GM12878 (cell line): ENCODE measurements at regions not wholly inside any gene's neighbourhood (a gene's known extent, or its start where the extent isn't known, plus 50 kb on each side); places are given as distances from the start of the nearest gene placed in this dataset.

Source experiments
- ATAC-seq: fragments of 200-7000 bp; cut with Tn5 transposase; 3 replicates; pipeline ENCODE4 v1.9.1; 2020; ENCODE audit warnings: mild to moderate bottlenecking, moderate library complexity
- BruUV-seq: library from RNA; stranded (reverse); fragments of 400-500 nt; replicated peaks from 2 replicates; lab custom pipeline; 2021; lab: Mats Ljungman, UMichigan
- CTCF ChIA-PET: fragments of 300-600 bp; sonication (Branson Sonifier 250); formaldehyde crosslinking; extraction: SDS; loops from one replicate; lab custom pipeline; 2021; ENCODE audit warnings: inconsistent platforms; lab: Yijun Ruan, JAX
- POLR2A ChIA-PET: fragments of 350-600 bp; formaldehyde crosslinking; extraction: SDS; loops from one replicate; lab custom pipeline; 2021; ENCODE audit warnings: inconsistent platforms; lab: Charles Lee
- RAD21 ChIA-PET: fragments of 300-600 bp; sonication (Branson Sonifier 250); formaldehyde crosslinking; loops from one replicate; lab custom pipeline; 2023; ENCODE audit warnings: antibody characterized with exemption; ENCODE audit not compliant: unreplicated experiment; lab: Charles Lee
- SMC1A ChIA-PET: fragments of 300-600 bp; sonication (Branson Sonifier 250); formaldehyde crosslinking; loops from one replicate; lab custom pipeline; 2023; ENCODE audit not compliant: unreplicated experiment, uncharacterized antibody; lab: Charles Lee
- DNase-seq: peaks from one replicate; pipeline ENCODE4 v3.0.0-alpha.2; 2011; ENCODE audit warnings: low read depth, low spot score
- FAIRE-seq: peaks from 3 replicates; lab custom pipeline; 2011; peaks lifted over from hg19 to GRCh38; lab: Jason Lieb, UNC
- H2AFZ ChIP-seq: 2 replicates; pipeline ENCODE4 v1.6.0; 2011; ENCODE audit warnings: low read depth, low read length, control low read depth; ENCODE audit not compliant: control insufficient read depth
- H3K27ac ChIP-seq: 2 replicates; pipeline ENCODE4 v1.5.1; 2011; ENCODE audit warnings: control low read depth; ENCODE audit not compliant: control insufficient read depth, insufficient read depth
- H3K27me3 ChIP-seq, 2 experiments: replicated peaks in 1 of 2; 2 replicates each; pipeline versions ENCODE4 v1.6.0 to v1.6.1; 2011; ENCODE audit warnings: low read length in 1 of 2; ENCODE audit not compliant: control insufficient read depth in 2 of 2, insufficient read depth in 2 of 2
- H3K36me3 ChIP-seq, 2 experiments: 2 replicates each; pipeline ENCODE4 v1.5.1; 2011; ENCODE audit warnings: low read length in 1 of 2; ENCODE audit not compliant: control insufficient read depth in 2 of 2, insufficient read depth in 2 of 2
- H3K4me1 ChIP-seq: 2 replicates; pipeline ENCODE4 v1.6.1; 2011; ENCODE audit warnings: mild to moderate bottlenecking, low read length, moderate library complexity, mixed read lengths; ENCODE audit not compliant: control insufficient read depth, insufficient read depth
- H3K4me2 ChIP-seq: 2 replicates; pipeline ENCODE4 v1.6.0; 2011; ENCODE audit warnings: control low read depth; ENCODE audit not compliant: control insufficient read depth, insufficient read depth
- H3K4me3 ChIP-seq: fragments of 200-600 bp; sonication (generic); 2 replicates; pipeline ENCODE4 v1.5.1; 2016
- H3K79me2 ChIP-seq: 2 replicates; pipeline ENCODE4 v1.6.0; 2011; ENCODE audit warnings: low read length; ENCODE audit not compliant: control insufficient read depth, insufficient read depth
- H3K9ac ChIP-seq: 2 replicates; pipeline ENCODE4 v1.8.0; 2011; ENCODE audit warnings: low read length, control low read depth, mixed read lengths; ENCODE audit not compliant: control insufficient read depth, insufficient read depth
- H3K9me3 ChIP-seq: replicated peaks from 3 replicates; pipeline ENCODE4 v1.5.1; 2011; ENCODE audit warnings: mild to moderate bottlenecking, low read length; ENCODE audit not compliant: control insufficient read depth, insufficient read depth
- H4K20me1 ChIP-seq: 2 replicates; pipeline ENCODE4 v1.6.0; 2011; ENCODE audit not compliant: control insufficient read depth, insufficient read depth
- KLF5 ChIP-seq: fragments of 450-650 bp; IDR thresholded peaks from 2 replicates; pipeline ENCODE4 v1.6.1; 2014; ENCODE audit warnings: mild to moderate bottlenecking; ENCODE audit not compliant: partially characterized antibody
- SKIL ChIP-seq: fragments of 450-650 bp; IDR thresholded peaks from 2 replicates; pipeline ENCODE4 v1.6.1; 2017; ENCODE audit warnings: mild to moderate bottlenecking, low read depth, inconsistent platforms; ENCODE audit not compliant: poor library complexity, severe bottlenecking
- TAF1 ChIP-seq: IDR thresholded peaks from 2 replicates; pipeline ENCODE4 v1.6.1; 2011; ENCODE audit warnings: mild to moderate bottlenecking, low read depth, low read length, borderline replicate concordance
- USF2 ChIP-seq: IDR thresholded peaks from 2 replicates; pipeline ENCODE4 v1.6.1; 2011; ENCODE audit warnings: low read depth, low read length, improper control_type of control experiment, borderline replicate concordance
- WGBS: methylation state at CpG from one replicate; pipeline ENCODE4 v1.1.6; 2016; ENCODE audit warnings: low lambda C conversion rate; ENCODE audit not compliant: insufficient replicate concordance, insufficient coverage; ENCODE audit errors: missing lambda C conversion rate; 5-methylcytosine and 5-hydroxymethylcytosine counted together
- in situ Hi-C: fragments of 300-500 bp; cut with MboI; formaldehyde crosslinking; loops from 9 replicates; pipeline ENCODE4 v1.14.3; 2018; ENCODE audit warnings: mixed read lengths
- intact Hi-C: fragments of 100-400 bp; cut with micrococcal nuclease; formaldehyde crosslinking; loops from one replicate; pipeline ENCODE4 v1.14.2; 2022; ENCODE audit not compliant: unreplicated experiment

DNA sequence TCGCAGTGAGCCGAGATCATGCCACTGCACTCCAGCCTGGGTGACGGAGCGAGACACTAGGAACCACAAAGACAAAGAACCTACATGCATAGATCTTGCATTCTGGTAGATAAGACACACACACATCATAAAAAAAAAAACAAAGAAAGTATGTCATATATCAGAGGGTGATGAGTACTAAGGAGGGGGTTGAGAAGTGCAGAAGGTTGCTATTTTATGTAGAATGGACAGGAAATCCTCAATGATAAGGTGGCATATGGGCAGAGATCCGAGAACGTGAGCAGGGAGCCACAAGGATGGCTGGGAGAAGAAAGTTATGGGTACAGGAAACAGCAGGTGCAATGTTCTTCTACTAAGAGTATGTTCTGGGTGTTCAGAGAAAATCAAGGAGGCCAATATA is 118.8 kb downstream of the MEX3B start (continued):
- TF ChIP-seq USF2 (no peak), TAF1 (no peak), SKIL (no peak)

DNA sequence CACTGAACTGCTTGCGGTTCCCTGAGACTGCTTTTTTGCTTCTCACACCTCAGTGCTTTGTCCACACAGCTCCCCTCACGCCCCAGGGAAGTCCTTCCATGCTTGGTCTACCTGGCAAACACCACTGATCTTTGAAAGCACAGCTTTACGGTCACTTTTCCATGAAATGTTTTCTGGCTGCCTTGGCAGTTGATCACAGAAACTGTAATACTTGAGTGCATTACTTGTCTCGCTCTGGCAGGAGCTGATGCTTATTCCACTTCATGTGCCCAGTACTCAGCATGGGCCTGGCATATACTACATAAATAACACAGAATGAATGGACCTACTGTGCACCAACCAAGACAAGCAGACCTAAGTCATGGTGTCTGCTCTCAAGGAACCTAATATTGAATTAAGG is 121.1 kb downstream of the MEX3B start:
- ATAC-seq, result no peak
- Histone ChIP-seq H3K4me1 (no peaks in the 10 kb centered on the region), H3K4me3 (no peak overlapping the region), H3K9me3 (no peaks in the 10 kb centered on the region; the same call in 2 of the 3 replicates), H3K79me2 (no peaks in the 10 kb centered on the region), H3K27ac (no peak overlapping the region), H2AFZ (no peak overlapping the region), H3K4me2 (no peak overlapping the region), H3K36me3 (no peaks in the 10 kb centered on the region), H3K27me3 (no peaks in the 10 kb centered on the region), H3K9ac (no peak overlapping the region), H4K20me1 (no peaks in the 10 kb centered on the region)
- ChIA-PET POLR2A (no interaction called here), SMC1A (no interaction called here), RAD21 (no interaction called here), CTCF (no interaction called here)
- in situ Hi-C loops (no loop called here), intact Hi-C loops (no loop called here)
- DNase-seq, result no peak
- TF ChIP-seq KLF5, result no peak
- WGBS, result 19% methylated on average over 4 of the region's 4 CpGs
- BruUV-seq, result no TSS peak
- no peak for FAIRE-seq
